ENCODE measurements at regions not wholly inside any gene's neighbourhood (a gene's known extent, or its start where the extent isn't known, plus 50 kb on each side); places are given as distances from the start of the nearest gene placed in this dataset.

DNA sequence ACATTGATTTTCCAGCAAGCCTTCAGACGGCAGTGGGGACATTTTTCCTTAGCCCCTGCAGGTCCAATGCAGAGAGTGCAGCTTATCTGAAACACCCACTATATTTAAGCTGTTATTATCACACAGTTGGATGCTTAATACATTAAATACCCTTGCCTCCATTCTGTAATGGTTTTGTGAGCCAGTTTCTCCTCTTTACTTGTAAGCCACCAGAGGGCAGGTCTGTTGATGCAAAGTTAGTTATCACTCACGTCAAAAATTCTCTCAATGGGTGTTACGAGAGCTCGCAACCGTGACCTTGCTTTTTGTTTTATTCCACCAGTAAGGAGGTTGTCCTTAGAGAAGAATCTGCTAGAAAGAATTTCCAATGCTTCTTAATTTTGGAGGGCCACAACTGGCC, 189.8 kb downstream of the INSIG2 start (continued):
- TF ChIP-seq, protein P1, sequence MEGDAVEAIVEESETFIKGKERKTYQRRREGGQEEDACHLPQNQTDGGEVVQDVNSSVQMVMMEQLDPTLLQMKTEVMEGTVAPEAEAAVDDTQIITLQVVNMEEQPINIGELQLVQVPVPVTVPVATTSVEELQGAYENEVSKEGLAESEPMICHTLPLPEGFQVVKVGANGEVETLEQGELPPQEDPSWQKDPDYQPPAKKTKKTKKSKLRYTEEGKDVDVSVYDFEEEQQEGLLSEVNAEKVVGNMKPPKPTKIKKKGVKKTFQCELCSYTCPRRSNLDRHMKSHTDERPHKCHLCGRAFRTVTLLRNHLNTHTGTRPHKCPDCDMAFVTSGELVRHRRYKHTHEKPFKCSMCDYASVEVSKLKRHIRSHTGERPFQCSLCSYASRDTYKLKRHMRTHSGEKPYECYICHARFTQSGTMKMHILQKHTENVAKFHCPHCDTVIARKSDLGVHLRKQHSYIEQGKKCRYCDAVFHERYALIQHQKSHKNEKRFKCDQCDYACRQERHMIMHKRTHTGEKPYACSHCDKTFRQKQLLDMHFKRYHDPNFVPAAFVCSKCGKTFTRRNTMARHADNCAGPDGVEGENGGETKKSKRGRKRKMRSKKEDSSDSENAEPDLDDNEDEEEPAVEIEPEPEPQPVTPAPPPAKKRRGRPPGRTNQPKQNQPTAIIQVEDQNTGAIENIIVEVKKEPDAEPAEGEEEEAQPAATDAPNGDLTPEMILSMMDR (IDR thresholded peaks at IDR 0.05): no peak
- TF ChIP-seq, protein P2, sequence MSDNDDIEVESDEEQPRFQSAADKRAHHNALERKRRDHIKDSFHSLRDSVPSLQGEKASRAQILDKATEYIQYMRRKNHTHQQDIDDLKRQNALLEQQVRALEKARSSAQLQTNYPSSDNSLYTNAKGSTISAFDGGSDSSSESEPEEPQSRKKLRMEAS (CRISPR knock-in tag; IDR thresholded peaks at IDR 0.05): no peak

DNA sequence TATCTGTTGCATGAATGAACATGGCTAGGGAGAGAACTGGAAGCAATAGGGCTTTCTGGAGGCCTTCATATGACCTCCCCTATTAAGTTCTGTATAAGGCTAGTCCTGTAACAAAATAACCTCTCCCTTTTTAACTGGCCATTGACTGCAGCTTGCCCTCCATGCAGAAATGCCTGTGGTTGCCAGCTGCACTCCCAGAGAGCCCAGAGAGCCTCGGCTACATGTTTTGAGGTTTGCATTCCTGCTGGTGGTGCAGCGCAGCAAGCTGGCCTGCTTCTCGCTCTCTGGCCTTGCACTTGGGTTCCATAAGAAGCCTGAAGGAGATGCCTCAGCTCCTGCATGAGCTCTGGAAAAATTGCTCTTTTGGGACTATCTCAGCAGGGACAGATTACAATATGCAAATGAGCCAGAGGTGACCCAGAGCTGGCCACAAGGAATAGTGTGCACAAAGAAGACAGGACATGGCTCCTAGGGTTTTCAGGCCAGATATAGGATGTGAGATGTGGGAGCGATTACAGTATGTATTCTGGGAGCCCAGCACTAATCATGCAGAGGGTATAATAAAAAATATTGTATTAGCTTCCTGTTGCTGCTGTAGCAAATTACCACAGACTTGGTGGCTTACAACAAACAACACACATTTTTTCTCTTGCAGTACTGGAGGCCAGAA, 186.7 kb downstream of the INSIG2 start:
- ChIA-PET CTCF (interaction anchor here (1.2 kb wide), 1 partner anchor 228 kb away, joined by 3 read pairs; no protein-coding TSS in a partner anchor), POLR2A (no interaction called here)
- Mint-ChIP-seq H3K36me3 (no peaks in the 10 kb centered on the region), H3K4me1 (peaks cover 13% of the 10 kb centered on the region), H3K4me3 (no peak overlapping the region), H3K27ac (no peak overlapping the region), H3K9me3 (no peaks in the 10 kb centered on the region), H3K27me3 (ENCODE audit: low read depth) (peaks cover 2% of the 10 kb centered on the region)
- TF ChIP-seq SP1 (CRISPR knock-in tag; conservative IDR thresholded peaks at IDR 0.05) (no peak), MXD4 (CRISPR knock-in tag; IDR thresholded peaks at IDR 0.05; ENCODE audit: borderline replicate concordance) (no peak), ZNF416 (CRISPR knock-in tag; IDR thresholded peaks at IDR 0.05) (no peak), FOXK1 (CRISPR knock-in tag; IDR thresholded peaks at IDR 0.05) (no peak), NR1H2 (CRISPR knock-in tag; IDR thresholded peaks at IDR 0.05) (no peak), OVOL2 (CRISPR knock-in tag; IDR thresholded peaks at IDR 0.05; ENCODE audit: borderline replicate concordance) (no peak), FOXJ3 (CRISPR knock-in tag; IDR thresholded peaks at IDR 0.05; ENCODE audit: borderline replicate concordance) (no peak), SOX15 (CRISPR knock-in tag; IDR thresholded peaks at IDR 0.05) (no peak), HMGA2 (CRISPR knock-in tag; IDR thresholded peaks at IDR 0.05) (no peak), ZNF263 (CRISPR knock-in tag; IDR thresholded peaks at IDR 0.05; ENCODE audit: low read depth) (no peak), ESRRA (CRISPR knock-in tag; IDR thresholded peaks at IDR 0.05; ENCODE audit: borderline replicate concordance) (no peak)
- TF ChIP-seq, protein P3, sequence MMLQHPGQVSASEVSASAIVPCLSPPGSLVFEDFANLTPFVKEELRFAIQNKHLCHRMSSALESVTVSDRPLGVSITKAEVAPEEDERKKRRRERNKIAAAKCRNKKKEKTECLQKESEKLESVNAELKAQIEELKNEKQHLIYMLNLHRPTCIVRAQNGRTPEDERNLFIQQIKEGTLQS (CRISPR knock-in tag; conservative IDR thresholded peaks at IDR 0.05): no peak
- TF ChIP-seq, protein P4, sequence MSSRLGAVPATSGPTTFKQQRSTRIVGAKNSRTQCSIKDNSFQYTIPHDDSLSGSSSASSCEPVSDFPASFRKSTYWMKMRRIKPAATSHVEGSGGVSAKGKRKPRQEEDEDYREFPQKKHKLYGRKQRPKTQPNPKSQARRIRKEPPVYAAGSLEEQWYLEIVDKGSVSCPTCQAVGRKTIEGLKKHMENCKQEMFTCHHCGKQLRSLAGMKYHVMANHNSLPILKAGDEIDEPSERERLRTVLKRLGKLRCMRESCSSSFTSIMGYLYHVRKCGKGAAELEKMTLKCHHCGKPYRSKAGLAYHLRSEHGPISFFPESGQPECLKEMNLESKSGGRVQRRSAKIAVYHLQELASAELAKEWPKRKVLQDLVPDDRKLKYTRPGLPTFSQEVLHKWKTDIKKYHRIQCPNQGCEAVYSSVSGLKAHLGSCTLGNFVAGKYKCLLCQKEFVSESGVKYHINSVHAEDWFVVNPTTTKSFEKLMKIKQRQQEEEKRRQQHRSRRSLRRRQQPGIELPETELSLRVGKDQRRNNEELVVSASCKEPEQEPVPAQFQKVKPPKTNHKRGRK (CRISPR knock-in tag; IDR thresholded peaks at IDR 0.05; ENCODE audit: borderline replicate concordance): no peak
- TF ChIP-seq, protein P5, sequence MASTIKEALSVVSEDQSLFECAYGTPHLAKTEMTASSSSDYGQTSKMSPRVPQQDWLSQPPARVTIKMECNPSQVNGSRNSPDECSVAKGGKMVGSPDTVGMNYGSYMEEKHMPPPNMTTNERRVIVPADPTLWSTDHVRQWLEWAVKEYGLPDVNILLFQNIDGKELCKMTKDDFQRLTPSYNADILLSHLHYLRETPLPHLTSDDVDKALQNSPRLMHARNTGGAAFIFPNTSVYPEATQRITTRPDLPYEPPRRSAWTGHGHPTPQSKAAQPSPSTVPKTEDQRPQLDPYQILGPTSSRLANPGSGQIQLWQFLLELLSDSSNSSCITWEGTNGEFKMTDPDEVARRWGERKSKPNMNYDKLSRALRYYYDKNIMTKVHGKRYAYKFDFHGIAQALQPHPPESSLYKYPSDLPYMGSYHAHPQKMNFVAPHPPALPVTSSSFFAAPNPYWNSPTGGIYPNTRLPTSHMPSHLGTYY (CRISPR knock-in tag; IDR thresholded peaks at IDR 0.05): no peak
- TF ChIP-seq, protein P6, sequence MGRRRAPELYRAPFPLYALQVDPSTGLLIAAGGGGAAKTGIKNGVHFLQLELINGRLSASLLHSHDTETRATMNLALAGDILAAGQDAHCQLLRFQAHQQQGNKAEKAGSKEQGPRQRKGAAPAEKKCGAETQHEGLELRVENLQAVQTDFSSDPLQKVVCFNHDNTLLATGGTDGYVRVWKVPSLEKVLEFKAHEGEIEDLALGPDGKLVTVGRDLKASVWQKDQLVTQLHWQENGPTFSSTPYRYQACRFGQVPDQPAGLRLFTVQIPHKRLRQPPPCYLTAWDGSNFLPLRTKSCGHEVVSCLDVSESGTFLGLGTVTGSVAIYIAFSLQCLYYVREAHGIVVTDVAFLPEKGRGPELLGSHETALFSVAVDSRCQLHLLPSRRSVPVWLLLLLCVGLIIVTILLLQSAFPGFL (CRISPR knock-in tag; IDR thresholded peaks at IDR 0.05; ENCODE audit: borderline replicate concordance): no peak
- DNase-seq (ENCODE audit: low spot score): no peak
- no peak for ATAC-seq

DNA sequence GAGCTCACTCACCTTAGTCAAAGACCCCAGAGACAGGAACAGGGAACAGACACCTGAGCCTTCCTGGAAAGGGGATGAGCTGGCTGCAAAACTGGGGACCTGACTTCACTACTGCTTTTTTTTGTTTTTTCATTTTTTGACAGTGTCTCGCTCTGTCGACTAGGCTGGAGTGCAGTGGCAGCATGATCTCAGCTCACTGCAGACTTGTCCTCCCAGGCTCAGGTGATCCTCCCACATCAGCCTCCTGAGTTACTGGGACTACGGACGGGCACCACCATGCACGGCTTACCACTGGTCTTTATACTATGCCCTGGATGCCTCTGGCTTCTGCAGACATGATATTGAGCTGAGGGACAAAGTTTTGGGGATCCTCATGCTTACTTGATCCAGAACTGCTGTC, 184.1 kb downstream of the INSIG2 start:
- CTCF ChIA-PET: interaction anchor here (0.9 kb wide), 1 partner anchor 17 kb away, joined by 3 read pairs; no protein-coding TSS in a partner anchor

More for the DNA sequence above, 184.1 kb downstream of the INSIG2 start:
- POLR2A ChIA-PET: no interaction called here
- TF ChIP-seq ZNF121 (CRISPR knock-in tag; IDR thresholded peaks at IDR 0.05): no peak
- no peaks in the 10 kb centered on the region for H3K36me3 Mint-ChIP-seq
- no peak overlapping the region for H3K27ac Mint-ChIP-seq
- no peaks in the 10 kb centered on the region for H3K9me3 Mint-ChIP-seq
- DNase-seq (ENCODE audit: low spot score) (no peak), ATAC-seq (no peak)
- H3K27me3 Mint-ChIP-seq (ENCODE audit: low read depth): no peaks in the 10 kb centered on the region; the same call in 1 of the 2 replicates
- H3K4me1 Mint-ChIP-seq: peaks cover 7% of the 10 kb centered on the region; the same call in 1 of the 2 replicates
- H3K4me3 Mint-ChIP-seq: no peak overlapping the region

Measured in WTC11 (cell line).